Right atrium auricular region (tissue), 2 donors: ENCODE measurements at regions not wholly inside any gene's neighbourhood (a gene's known extent, or its start where the extent isn't known, plus 50 kb on each side); places are given as distances from the start of the nearest gene placed in this dataset.
"Not testable (repeated sequence)": the region's sequence is repeated elsewhere in the genome, so short reads cannot be mapped to it uniquely, and the experiment has no call there.

Experiments
- DNase-seq: peaks from one replicate; pipeline ENCODE4 v3.0.0-alpha.2; 2019; ENCODE audit warnings: low spot score
- H3K27ac ChIP-seq, 2 donors: fragments of 200-600 bp; sonication (generic); 1 replicate in 1 of 2; 2 replicates in 1 of 2; pipeline ENCODE4 v1.5.1; 2016 to 2019
- H3K27me3 ChIP-seq, 2 donors: fragments of 200-600 bp; sonication (generic); one replicate each; pipeline versions ENCODE4 v1.5.1 to v1.6.0; 2017 to 2019
- H3K36me3 ChIP-seq: fragments of 200-600 bp; sonication (generic); one replicate; pipeline ENCODE4 v1.5.1; 2016
- H3K4me1 ChIP-seq, 2 donors: fragments of 200-600 bp; sonication (generic); one replicate each; pipeline versions ENCODE4 v1.5.1 to v1.6.0; 2017 to 2019
- H3K4me3 ChIP-seq, 2 donors: fragments of 200-600 bp; sonication (generic); 1 replicate in 1 of 2; 2 replicates in 1 of 2; pipeline ENCODE4 v1.5.1; 2017 to 2019; ENCODE audit warnings: mild to moderate bottlenecking in 1 of 2, moderate library complexity in 1 of 2
- H3K9me3 ChIP-seq, 2 donors: fragments of 200-600 bp; sonication (generic); one replicate each; pipeline ENCODE4 v1.5.1; 2019
- CTCF ChIP-seq, 2 donors: fragments of 200-600 bp; sonication (generic); IDR thresholded peaks; one replicate each; pipeline ENCODE4 v1.5.1; 2019; ENCODE audit warnings: antibody characterized with exemption in 2 of 2

GRCh38 chr1:121517586-121518230 is 332.9 kb downstream of the SRGAP2C start:
- H3K27ac ChIP-seq = no peak overlapping the region

GRCh38 chr1:121518726-121519041 is 333.9 kb downstream of the SRGAP2C start:
- Histone ChIP-seq H3K27ac (no peak overlapping the region), H3K27me3 (peaks cover 3 to 6% of the 10 kb centered on the region in 2 donors), H3K9me3 (no peaks in the 10 kb centered on the region), H3K4me1 (peaks cover 0 to 8% of the 10 kb centered on the region in 2 donors), H3K36me3 (no peaks in the 10 kb centered on the region), H3K4me3 (peak overlapping the region; percentile 39 to 50)
- no peak for DNase-seq
- no peak for TF ChIP-seq CTCF (IDR thresholded peaks at IDR 0.05)

More at GRCh38 chr1:121517586-121518230, 332.9 kb downstream of the SRGAP2C start:
- DNase-seq = no peak
- H3K9me3 ChIP-seq = no peaks in the 10 kb centered on the region
- H3K4me1 ChIP-seq = peaks cover 0 to 8% of the 10 kb centered on the region in 2 donors
- H3K36me3 ChIP-seq = no peaks in the 10 kb centered on the region
- no peak overlapping the region for H3K4me3 ChIP-seq
- TF ChIP-seq CTCF (IDR thresholded peaks at IDR 0.05) = no peak
- peaks cover 3 to 6% of the 10 kb centered on the region in 2 donors for H3K27me3 ChIP-seq

- peak overlapping the region; percentile 39 to 50 for H3K4me3 ChIP-seq
- peak overlapping the region in 1 of 2 donors; percentile 23 for H3K27ac ChIP-seq
These were observed 334.4 kb downstream of the SRGAP2C start for GRCh38 chr1:121519042-121519755.

GRCh38 chr1:121519756-121520286 is 335.0 kb downstream of the SRGAP2C start:
- peak overlapping the region; percentile 39 to 50 for H3K4me3 ChIP-seq

More at GRCh38 chr1:121519042-121519755, 334.4 kb downstream of the SRGAP2C start:
- DNase-seq = no peak
- Histone ChIP-seq H3K9me3 (no peaks in the 10 kb centered on the region), H3K36me3 (no peaks in the 10 kb centered on the region), H3K4me1 (peaks cover 0 to 8% of the 10 kb centered on the region in 2 donors), H3K27me3 (peaks cover 3 to 6% of the 10 kb centered on the region in 2 donors)
- no peak for TF ChIP-seq CTCF (IDR thresholded peaks at IDR 0.05)

GRCh38 chr1:121522061-121522759 is 337.4 kb downstream of the SRGAP2C start:
- H3K4me1 ChIP-seq = peaks cover 0 to 8% of the 10 kb centered on the region in 2 donors
- DNase-seq = no peak
- H3K9me3 ChIP-seq = no peaks in the 10 kb centered on the region
- no peak for TF ChIP-seq CTCF (IDR thresholded peaks at IDR 0.05)
- no peaks in the 10 kb centered on the region for H3K36me3 ChIP-seq
- no peak overlapping the region for H3K4me3 ChIP-seq
- peaks cover 3 to 6% of the 10 kb centered on the region in 2 donors for H3K27me3 ChIP-seq
- no peak overlapping the region for H3K27ac ChIP-seq

More at GRCh38 chr1:121519756-121520286, 335.0 kb downstream of the SRGAP2C start:
- H3K27me3 ChIP-seq, DNase-seq, H3K27ac ChIP-seq, H3K4me1 ChIP-seq, H3K9me3 ChIP-seq, H3K36me3 ChIP-seq: not testable (repeated sequence)

- not testable (repeated sequence) for H3K9me3 ChIP-seq, H3K4me1 ChIP-seq, H3K36me3 ChIP-seq, DNase-seq, H3K27me3 ChIP-seq, H3K4me3 ChIP-seq, H3K27ac ChIP-seq
These were observed 338.3 kb downstream of the SRGAP2C start for GRCh38 chr1:121523112-121523511.
